GM12878 (cell line): ENCODE measurements at regions not wholly inside any gene's neighbourhood (a gene's known extent, or its start where the extent isn't known, plus 50 kb on each side); places are given as distances from the start of the nearest gene placed in this dataset.

Experiments used
- ATAC-seq: fragments of 200-7000 bp; cut with Tn5 transposase; 3 replicates; pipeline ENCODE4 v1.9.1; 2020; ENCODE audit warnings: mild to moderate bottlenecking, moderate library complexity
- BruUV-seq: library from RNA; stranded (reverse); fragments of 400-500 nt; replicated peaks from 2 replicates; lab custom pipeline; 2021; lab: Mats Ljungman, UMichigan
- CTCF ChIA-PET: fragments of 300-600 bp; sonication (Branson Sonifier 250); formaldehyde crosslinking; extraction: SDS; loops from one replicate; lab custom pipeline; 2021; ENCODE audit warnings: inconsistent platforms; lab: Yijun Ruan, JAX
- POLR2A ChIA-PET: fragments of 350-600 bp; formaldehyde crosslinking; extraction: SDS; loops from one replicate; lab custom pipeline; 2021; ENCODE audit warnings: inconsistent platforms; lab: Charles Lee
- RAD21 ChIA-PET: fragments of 300-600 bp; sonication (Branson Sonifier 250); formaldehyde crosslinking; loops from one replicate; lab custom pipeline; 2023; ENCODE audit warnings: antibody characterized with exemption; ENCODE audit not compliant: unreplicated experiment; lab: Charles Lee
- SMC1A ChIA-PET: fragments of 300-600 bp; sonication (Branson Sonifier 250); formaldehyde crosslinking; loops from one replicate; lab custom pipeline; 2023; ENCODE audit not compliant: unreplicated experiment, uncharacterized antibody; lab: Charles Lee
- DNase-seq: peaks from one replicate; pipeline ENCODE4 v3.0.0-alpha.2; 2011; ENCODE audit warnings: low read depth, low spot score
- FAIRE-seq: peaks from 3 replicates; lab custom pipeline; 2011; peaks lifted over from hg19 to GRCh38; lab: Jason Lieb, UNC
- H2AFZ ChIP-seq: 2 replicates; pipeline ENCODE4 v1.6.0; 2011; ENCODE audit warnings: low read depth, low read length, control low read depth; ENCODE audit not compliant: control insufficient read depth
- H3K27ac ChIP-seq: 2 replicates; pipeline ENCODE4 v1.5.1; 2011; ENCODE audit warnings: control low read depth; ENCODE audit not compliant: control insufficient read depth, insufficient read depth
- H3K27me3 ChIP-seq, 2 experiments: replicated peaks in 1 of 2; 2 replicates each; pipeline versions ENCODE4 v1.6.0 to v1.6.1; 2011; ENCODE audit warnings: low read length in 1 of 2; ENCODE audit not compliant: control insufficient read depth in 2 of 2, insufficient read depth in 2 of 2
- H3K36me3 ChIP-seq, 2 experiments: 2 replicates each; pipeline ENCODE4 v1.5.1; 2011; ENCODE audit warnings: low read length in 1 of 2; ENCODE audit not compliant: control insufficient read depth in 2 of 2, insufficient read depth in 2 of 2
- H3K4me1 ChIP-seq: 2 replicates; pipeline ENCODE4 v1.6.1; 2011; ENCODE audit warnings: mild to moderate bottlenecking, low read length, moderate library complexity, mixed read lengths; ENCODE audit not compliant: control insufficient read depth, insufficient read depth
- H3K4me2 ChIP-seq: 2 replicates; pipeline ENCODE4 v1.6.0; 2011; ENCODE audit warnings: control low read depth; ENCODE audit not compliant: control insufficient read depth, insufficient read depth
- H3K4me3 ChIP-seq: fragments of 200-600 bp; sonication (generic); 2 replicates; pipeline ENCODE4 v1.5.1; 2016
- H3K79me2 ChIP-seq: 2 replicates; pipeline ENCODE4 v1.6.0; 2011; ENCODE audit warnings: low read length; ENCODE audit not compliant: control insufficient read depth, insufficient read depth
- H3K9ac ChIP-seq: 2 replicates; pipeline ENCODE4 v1.8.0; 2011; ENCODE audit warnings: low read length, control low read depth, mixed read lengths; ENCODE audit not compliant: control insufficient read depth, insufficient read depth
- H3K9me3 ChIP-seq: replicated peaks from 3 replicates; pipeline ENCODE4 v1.5.1; 2011; ENCODE audit warnings: mild to moderate bottlenecking, low read length; ENCODE audit not compliant: control insufficient read depth, insufficient read depth
- H4K20me1 ChIP-seq: 2 replicates; pipeline ENCODE4 v1.6.0; 2011; ENCODE audit not compliant: control insufficient read depth, insufficient read depth
- BHLHE40 ChIP-seq, 2 experiments: fragments of 450-650 bp in 1 of 2; IDR thresholded peaks; 2 replicates each; pipeline ENCODE4 v1.6.1; 2011 to 2017; ENCODE audit warnings: low read depth in 2 of 2, borderline replicate concordance in 1 of 2, improper control_type of control experiment in 1 of 2, low read length in 1 of 2, mild to moderate bottlenecking in 1 of 2
- CBFB ChIP-seq: IDR thresholded peaks from 2 replicates; pipeline ENCODE4 v1.6.1; 2016; ENCODE audit warnings: antibody characterized with exemption, low read depth
- CEBPB ChIP-seq, 2 experiments: fragments of 150-350 bp in 1 of 2; IDR thresholded peaks; 2 replicates each; pipeline ENCODE4 v1.6.1; 2012 to 2014; ENCODE audit warnings: low read depth in 2 of 2, low read length in 2 of 2, borderline replicate concordance in 1 of 2, inconsistent platforms in 1 of 2
- CHD2 ChIP-seq: IDR thresholded peaks from 2 replicates; pipeline ENCODE4 v1.6.1; 2011; ENCODE audit warnings: low read depth, low read length, improper control_type of control experiment, borderline replicate concordance
- CHD4 ChIP-seq: fragments of 200-600 bp; sonication (generic); IDR thresholded peaks from 2 replicates; pipeline ENCODE4 v1.6.1; 2016; ENCODE audit warnings: mild to moderate bottlenecking
- MEF2B ChIP-seq: fragments of 450-650 bp; IDR thresholded peaks from 2 replicates; pipeline ENCODE4 v1.6.1; 2018; ENCODE audit warnings: mild to moderate bottlenecking, moderate library complexity; ENCODE audit not compliant: partially characterized antibody, poor library complexity, severe bottlenecking
- MYB ChIP-seq: fragments of 150-350 bp; IDR thresholded peaks from 2 replicates; pipeline ENCODE4 v1.6.1; 2014; ENCODE audit warnings: mild to moderate bottlenecking, low read depth, low read length, borderline replicate concordance
- TAF1 ChIP-seq: IDR thresholded peaks from 2 replicates; pipeline ENCODE4 v1.6.1; 2011; ENCODE audit warnings: mild to moderate bottlenecking, low read depth, low read length, borderline replicate concordance
- TBL1XR1 ChIP-seq: IDR thresholded peaks from 2 replicates; pipeline ENCODE4 v1.6.1; 2012; ENCODE audit warnings: low read depth, low read length, improper control_type of control experiment
- TCF7 ChIP-seq: IDR thresholded peaks from 2 replicates; pipeline ENCODE4 v1.6.1; 2014; ENCODE audit warnings: antibody characterized with exemption, borderline replicate concordance
- ZNF207 ChIP-seq: fragments of 450-650 bp; IDR thresholded peaks from 2 replicates; pipeline ENCODE4 v1.6.1; 2014; ENCODE audit warnings: antibody characterized with exemption, mild to moderate bottlenecking, borderline replicate concordance
- ZNF217 ChIP-seq: fragments of 450-650 bp; IDR thresholded peaks from 2 replicates; pipeline ENCODE4 v1.6.1; 2017; ENCODE audit warnings: antibody characterized with exemption, mild to moderate bottlenecking
- WGBS: methylation state at CpG from one replicate; pipeline ENCODE4 v1.1.6; 2016; ENCODE audit warnings: low lambda C conversion rate; ENCODE audit not compliant: insufficient replicate concordance, insufficient coverage; ENCODE audit errors: missing lambda C conversion rate; 5-methylcytosine and 5-hydroxymethylcytosine counted together
- in situ Hi-C: fragments of 300-500 bp; cut with MboI; formaldehyde crosslinking; loops from 9 replicates; pipeline ENCODE4 v1.14.3; 2018; ENCODE audit warnings: mixed read lengths
- intact Hi-C: fragments of 100-400 bp; cut with micrococcal nuclease; formaldehyde crosslinking; loops from one replicate; pipeline ENCODE4 v1.14.2; 2022; ENCODE audit not compliant: unreplicated experiment
- TF ChIP-seq, protein P1 (sequence below): fragments of 450-650 bp; IDR thresholded peaks from 2 replicates; pipeline ENCODE4 v1.6.1; 2016; ENCODE audit warnings: mild to moderate bottlenecking
- TF ChIP-seq, protein P2 (sequence below): IDR thresholded peaks from 2 replicates; pipeline ENCODE4 v1.6.1; 2012; ENCODE audit warnings: low read depth, low read length, improper control_type of control experiment
- TF ChIP-seq, protein P3 (sequence below): fragments of 450-650 bp; IDR thresholded peaks from 2 replicates; pipeline ENCODE4 v1.6.1; 2017; ENCODE audit warnings: low read depth, mild to moderate bottlenecking, moderate library complexity
- TF ChIP-seq, protein P4 (sequence below): IDR thresholded peaks from 2 replicates; pipeline ENCODE4 v1.6.1; 2011; ENCODE audit warnings: low read depth, low read length, improper control_type of control experiment, borderline replicate concordance
- TF ChIP-seq, protein P5 (sequence below): IDR thresholded peaks from 2 replicates; pipeline ENCODE4 v1.6.1; 2012; ENCODE audit warnings: low read depth, low read length, improper control_type of control experiment

DNA sequence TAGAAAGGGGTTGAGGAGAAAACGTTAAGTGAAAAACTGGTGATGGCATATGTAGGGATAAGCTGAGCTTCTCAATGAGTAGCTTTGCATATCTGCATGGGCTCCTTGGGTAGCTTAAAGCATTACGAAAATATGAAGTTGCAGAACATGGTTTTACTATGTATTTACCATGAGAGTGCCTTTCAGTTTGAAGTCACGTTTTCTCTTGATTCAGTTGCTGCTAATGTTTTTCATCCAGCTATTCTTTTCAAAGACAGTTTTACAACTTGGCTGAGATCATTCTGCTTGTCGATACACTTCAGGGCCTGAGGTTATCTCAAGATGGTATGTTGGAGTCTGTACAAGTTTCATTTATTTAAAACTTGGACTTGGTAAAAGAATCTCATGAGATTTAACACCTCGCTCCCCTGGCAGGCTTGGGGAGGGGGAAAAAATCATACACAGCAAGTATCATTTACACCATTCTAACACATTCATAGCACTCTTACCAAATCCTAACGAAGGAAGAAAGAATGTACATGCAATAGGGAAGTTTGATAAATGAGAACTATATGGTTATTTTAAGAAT lies 103.3 kb upstream of the CMC1 start:
- no TSS peak for BruUV-seq
- Histone ChIP-seq H3K4me2 (no peak overlapping the region), H2AFZ (no peak overlapping the region), H3K9me3 (no peaks in the 10 kb centered on the region; the same call in 2 of the 3 replicates), H3K27me3 (no peaks in the 10 kb centered on the region), H3K36me3 (no peaks in the 10 kb centered on the region), H3K4me3 (no peak overlapping the region), H3K79me2 (no peaks in the 10 kb centered on the region), H3K4me1 (no peaks in the 10 kb centered on the region), H3K27ac (no peak overlapping the region), H3K9ac (no peak overlapping the region), H4K20me1 (no peaks in the 10 kb centered on the region)
- ATAC-seq (peak; percentile 27), FAIRE-seq (no peak), DNase-seq (no peak)
- ChIA-PET CTCF (interaction anchor here (0.7 to 2.2 kb wide), 8 partner anchors 9 to 113 kb away, joined by 3 to 12 read pairs (median 3); no protein-coding TSS in a partner anchor), POLR2A (interaction anchor here (0.6 to 6.2 kb wide), 8 partner anchors 10 to 126 kb away, joined by 3 to 54 read pairs (median 4); no protein-coding TSS in a partner anchor), SMC1A (interaction anchor here (0.8 to 27.3 kb wide), 27 partner anchors 2 to 426 kb away, joined by 3 to 602 read pairs (median 6); partner anchors contain the start of gene EOMES), RAD21 (interaction anchor here (0.7 to 18.4 kb wide), 21 partner anchors 7 to 457 kb away, joined by 3 to 344 read pairs (median 10); partner anchors contain the start of gene EOMES)
- intact Hi-C loops (loop anchor here (5.0 kb wide), 3 partner anchors 79 to 416 kb away; partner anchors contain the start of gene EOMES), in situ Hi-C loops (loop anchor here (10.0 kb wide), 1 partner anchor 423 kb away; no protein-coding TSS in a partner anchor)
- 2% methylated on average over 6 of the region's 6 CpGs for WGBS
- TF ChIP-seq, protein P1, sequence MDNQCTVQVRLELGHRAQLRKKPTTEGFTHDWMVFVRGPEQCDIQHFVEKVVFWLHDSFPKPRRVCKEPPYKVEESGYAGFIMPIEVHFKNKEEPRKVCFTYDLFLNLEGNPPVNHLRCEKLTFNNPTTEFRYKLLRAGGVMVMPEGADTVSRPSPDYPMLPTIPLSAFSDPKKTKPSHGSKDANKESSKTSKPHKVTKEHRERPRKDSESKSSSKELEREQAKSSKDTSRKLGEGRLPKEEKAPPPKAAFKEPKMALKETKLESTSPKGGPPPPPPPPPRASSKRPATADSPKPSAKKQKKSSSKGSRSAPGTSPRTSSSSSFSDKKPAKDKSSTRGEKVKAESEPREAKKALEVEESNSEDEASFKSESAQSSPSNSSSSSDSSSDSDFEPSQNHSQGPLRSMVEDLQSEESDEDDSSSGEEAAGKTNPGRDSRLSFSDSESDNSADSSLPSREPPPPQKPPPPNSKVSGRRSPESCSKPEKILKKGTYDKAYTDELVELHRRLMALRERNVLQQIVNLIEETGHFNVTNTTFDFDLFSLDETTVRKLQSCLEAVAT: peak; percentile 52; the same call in 1 of the 2 replicates
- TF ChIP-seq CHD4 (no peak), MYB (no peak), TCF7 (no peak), BHLHE40 (IDR thresholded peaks at IDR 0.05; ENCODE audit: borderline replicate concordance in 1 of 2, low read depth in 2 of 2, low read length in 1 of 2) (peak; percentile 69 to 76; a peak in 3 of 4 replicates), TBL1XR1 (no peak), TAF1 (no peak), ZNF207 (no peak), CBFB (no peak), CHD2 (no peak), MEF2B (peak; percentile 88), CEBPB (IDR thresholded peaks at IDR 0.05; ENCODE audit: borderline replicate concordance in 1 of 2, low read depth in 2 of 2, low read length in 2 of 2) (no peak), ZNF217 (no peak)
- TF ChIP-seq, protein P2, sequence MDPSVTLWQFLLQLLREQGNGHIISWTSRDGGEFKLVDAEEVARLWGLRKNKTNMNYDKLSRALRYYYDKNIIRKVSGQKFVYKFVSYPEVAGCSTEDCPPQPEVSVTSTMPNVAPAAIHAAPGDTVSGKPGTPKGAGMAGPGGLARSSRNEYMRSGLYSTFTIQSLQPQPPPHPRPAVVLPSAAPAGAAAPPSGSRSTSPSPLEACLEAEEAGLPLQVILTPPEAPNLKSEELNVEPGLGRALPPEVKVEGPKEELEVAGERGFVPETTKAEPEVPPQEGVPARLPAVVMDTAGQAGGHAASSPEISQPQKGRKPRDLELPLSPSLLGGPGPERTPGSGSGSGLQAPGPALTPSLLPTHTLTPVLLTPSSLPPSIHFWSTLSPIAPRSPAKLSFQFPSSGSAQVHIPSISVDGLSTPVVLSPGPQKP: no peak
- TF ChIP-seq, protein P3, sequence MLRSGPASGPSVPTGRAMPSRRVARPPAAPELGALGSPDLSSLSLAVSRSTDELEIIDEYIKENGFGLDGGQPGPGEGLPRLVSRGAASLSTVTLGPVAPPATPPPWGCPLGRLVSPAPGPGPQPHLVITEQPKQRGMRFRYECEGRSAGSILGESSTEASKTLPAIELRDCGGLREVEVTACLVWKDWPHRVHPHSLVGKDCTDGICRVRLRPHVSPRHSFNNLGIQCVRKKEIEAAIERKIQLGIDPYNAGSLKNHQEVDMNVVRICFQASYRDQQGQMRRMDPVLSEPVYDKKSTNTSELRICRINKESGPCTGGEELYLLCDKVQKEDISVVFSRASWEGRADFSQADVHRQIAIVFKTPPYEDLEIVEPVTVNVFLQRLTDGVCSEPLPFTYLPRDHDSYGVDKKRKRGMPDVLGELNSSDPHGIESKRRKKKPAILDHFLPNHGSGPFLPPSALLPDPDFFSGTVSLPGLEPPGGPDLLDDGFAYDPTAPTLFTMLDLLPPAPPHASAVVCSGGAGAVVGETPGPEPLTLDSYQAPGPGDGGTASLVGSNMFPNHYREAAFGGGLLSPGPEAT: peak; percentile 29; the same call in 1 of the 2 replicates
- TF ChIP-seq, protein P4, sequence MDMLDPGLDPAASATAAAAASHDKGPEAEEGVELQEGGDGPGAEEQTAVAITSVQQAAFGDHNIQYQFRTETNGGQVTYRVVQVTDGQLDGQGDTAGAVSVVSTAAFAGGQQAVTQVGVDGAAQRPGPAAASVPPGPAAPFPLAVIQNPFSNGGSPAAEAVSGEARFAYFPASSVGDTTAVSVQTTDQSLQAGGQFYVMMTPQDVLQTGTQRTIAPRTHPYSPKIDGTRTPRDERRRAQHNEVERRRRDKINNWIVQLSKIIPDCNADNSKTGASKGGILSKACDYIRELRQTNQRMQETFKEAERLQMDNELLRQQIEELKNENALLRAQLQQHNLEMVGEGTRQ: no peak
- TF ChIP-seq, protein P5, sequence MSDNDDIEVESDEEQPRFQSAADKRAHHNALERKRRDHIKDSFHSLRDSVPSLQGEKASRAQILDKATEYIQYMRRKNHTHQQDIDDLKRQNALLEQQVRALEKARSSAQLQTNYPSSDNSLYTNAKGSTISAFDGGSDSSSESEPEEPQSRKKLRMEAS: no peak
